HG03460 (cell line): ENCODE measurements at regions not wholly inside any gene's neighbourhood (a gene's known extent, or its start where the extent isn't known, plus 50 kb on each side); places are given as distances from the start of the nearest gene placed in this dataset.

Experiments used
- ATAC-seq: cut with Tn5 transposase; IDR thresholded peaks from one replicate; pipeline ENCODE4 v1.9.1; 2021; ENCODE audit not compliant: unreplicated experiment

- no peak for ATAC-seq
Observed at GRCh38 chr4:43765514-43765913, 683.1 kb downstream of the KCTD8 start.

GRCh38 chr4:43766648-43767047, 682.0 kb downstream of the KCTD8 start:
- no peak for ATAC-seq

- no peak for ATAC-seq
Observed at GRCh38 chr4:43776371-43776770, 672.2 kb downstream of the KCTD8 start.

GRCh38 chr4:43778187-43778915, 670.3 kb downstream of the KCTD8 start:
- ATAC-seq, result no peak

GRCh38 chr4:43781125-43781524, 667.5 kb downstream of the KCTD8 start:
- ATAC-seq, result no peak

GRCh38 chr4:43782391-43782790, 666.2 kb downstream of the KCTD8 start:
- ATAC-seq, result no peak

- ATAC-seq, result no peak
Observed at GRCh38 chr4:43816116-43816515, 632.5 kb downstream of the KCTD8 start.

- no peak for ATAC-seq
Observed at GRCh38 chr4:43822621-43823020, 626.0 kb downstream of the KCTD8 start.

GRCh38 chr4:43835869-43836268, 612.7 kb downstream of the KCTD8 start:
- no peak for ATAC-seq

GRCh38 chr4:43837171-43837570, 611.4 kb downstream of the KCTD8 start:
- no peak for ATAC-seq

GRCh38 chr4:43837604-43838003, 611.0 kb downstream of the KCTD8 start:
- ATAC-seq, result no peak

GRCh38 chr4:43842594-43842993, 606.0 kb downstream of the KCTD8 start:
- ATAC-seq, result no peak

GRCh38 chr4:43843501-43843900, 605.1 kb downstream of the KCTD8 start:
- ATAC-seq, result no peak

- ATAC-seq, result no peak
Observed at GRCh38 chr4:43846111-43846587, 602.5 kb downstream of the KCTD8 start.

GRCh38 chr4:43853565-43854264, 594.9 kb downstream of the KCTD8 start:
- ATAC-seq, result no peak

GRCh38 chr4:43855283-43855682, 593.3 kb downstream of the KCTD8 start:
- ATAC-seq, result no peak

GRCh38 chr4:43864616-43865146, 583.9 kb downstream of the KCTD8 start:
- no peak for ATAC-seq

GRCh38 chr4:43867908-43868307, 580.7 kb downstream of the KCTD8 start:
- ATAC-seq, result no peak

GRCh38 chr4:43875655-43876054, 573.0 kb downstream of the KCTD8 start:
- no peak for ATAC-seq

- ATAC-seq, result no peak
Observed at GRCh38 chr4:43882470-43882869, 566.1 kb downstream of the KCTD8 start.

GRCh38 chr4:43886196-43886595, 562.4 kb downstream of the KCTD8 start:
- no peak for ATAC-seq

- ATAC-seq, result no peak
Observed at GRCh38 chr4:43898836-43899235, 549.8 kb downstream of the KCTD8 start.
